Astrocyte (in vitro differentiated cells and primary cell): ENCODE measurements at regions not wholly inside any gene's neighbourhood (a gene's known extent, or its start where the extent isn't known, plus 50 kb on each side); places are given as distances from the start of the nearest gene placed in this dataset.

Source experiments
- DNase-seq: peaks from one replicate; pipeline ENCODE4 v3.0.0-alpha.2; 2010; ENCODE audit warnings: low read depth
- FAIRE-seq: peaks from 2 replicates; lab custom pipeline; 2011; peaks lifted over from hg19 to GRCh38; lab: Jason Lieb, UNC
- H2AFZ ChIP-seq: 2 replicates; pipeline ENCODE4 v1.6.0; 2012; ENCODE audit warnings: low read depth, low read length, inconsistent platforms
- H3K27ac ChIP-seq: 2 replicates; pipeline ENCODE4 v1.5.1; 2011; ENCODE audit warnings: low read depth, low read length, inconsistent platforms
- H3K27me3 ChIP-seq: 2 replicates; pipeline ENCODE4 v1.6.0; 2011; ENCODE audit warnings: low read length, inconsistent platforms; ENCODE audit not compliant: insufficient read depth
- H3K36me3 ChIP-seq: 2 replicates; pipeline ENCODE4 v1.5.1; 2011; ENCODE audit warnings: low read length, inconsistent platforms; ENCODE audit not compliant: insufficient read depth
- H3K4me1 ChIP-seq: 2 replicates; pipeline ENCODE4 v1.5.1; 2011; ENCODE audit warnings: low read length, inconsistent platforms; ENCODE audit not compliant: insufficient read depth
- H3K4me2 ChIP-seq: 2 replicates; pipeline ENCODE4 v1.6.0; 2012; ENCODE audit warnings: low read length, inconsistent platforms
- H3K4me3 ChIP-seq: 2 replicates; pipeline ENCODE4 v1.5.1; 2011; ENCODE audit warnings: low read depth, mild to moderate bottlenecking, low read length, inconsistent platforms; ENCODE audit not compliant: insufficient read depth
- H3K79me2 ChIP-seq: 2 replicates; pipeline ENCODE4 v1.6.0; 2012; ENCODE audit warnings: mild to moderate bottlenecking, low read length, inconsistent platforms; ENCODE audit not compliant: insufficient read depth
- H3K9ac ChIP-seq: 2 replicates; pipeline ENCODE4 v1.6.0; 2012; ENCODE audit warnings: mild to moderate bottlenecking, low read length, inconsistent platforms
- H3K9me3 ChIP-seq: 2 replicates; pipeline ENCODE4 v1.5.1; 2012; ENCODE audit warnings: low read depth, mild to moderate bottlenecking, low read length, inconsistent platforms; ENCODE audit not compliant: insufficient read depth
- H4K20me1 ChIP-seq: 2 replicates; pipeline ENCODE4 v1.6.0; 2012; ENCODE audit warnings: low read length, inconsistent platforms; ENCODE audit not compliant: insufficient read depth
- H3K27ac Mint-ChIP-seq: one replicate; pipeline ENCODE4 v1.8.0; 2021; ENCODE audit warnings: mild to moderate bottlenecking, mixed read lengths; ENCODE audit not compliant: unreplicated experiment
- H3K27me3 Mint-ChIP-seq: one replicate; pipeline ENCODE4 v1.8.0; 2021; ENCODE audit warnings: low read depth, mixed read lengths; ENCODE audit not compliant: unreplicated experiment
- H3K36me3 Mint-ChIP-seq: one replicate; pipeline ENCODE4 v1.8.0; 2021; ENCODE audit warnings: low read depth, mixed read lengths; ENCODE audit not compliant: unreplicated experiment
- H3K4me1 Mint-ChIP-seq: one replicate; pipeline ENCODE4 v1.8.0; 2021; ENCODE audit warnings: low read depth, mixed read lengths; ENCODE audit not compliant: unreplicated experiment
- H3K4me3 Mint-ChIP-seq: one replicate; pipeline ENCODE4 v1.8.0; 2021; ENCODE audit warnings: mild to moderate bottlenecking, moderate library complexity, mixed read lengths; ENCODE audit not compliant: unreplicated experiment
- H3K9me3 Mint-ChIP-seq: one replicate; pipeline ENCODE4 v1.8.0; 2021; ENCODE audit warnings: mild to moderate bottlenecking, mixed read lengths; ENCODE audit not compliant: unreplicated experiment
- EZH2 ChIP-seq: IDR thresholded peaks from 2 replicates; pipeline ENCODE4 v1.6.1; 2012; ENCODE audit warnings: mild to moderate bottlenecking, low read length, inconsistent platforms; ENCODE audit not compliant: insufficient read depth
- TF ChIP-seq, protein P1 (sequence below): IDR thresholded peaks from 2 replicates; pipeline ENCODE4 v1.5.1; 2011; ENCODE audit warnings: low read depth, mild to moderate bottlenecking, inconsistent platforms, low read length, moderate library complexity; ENCODE audit not compliant: insufficient read depth

DNA sequence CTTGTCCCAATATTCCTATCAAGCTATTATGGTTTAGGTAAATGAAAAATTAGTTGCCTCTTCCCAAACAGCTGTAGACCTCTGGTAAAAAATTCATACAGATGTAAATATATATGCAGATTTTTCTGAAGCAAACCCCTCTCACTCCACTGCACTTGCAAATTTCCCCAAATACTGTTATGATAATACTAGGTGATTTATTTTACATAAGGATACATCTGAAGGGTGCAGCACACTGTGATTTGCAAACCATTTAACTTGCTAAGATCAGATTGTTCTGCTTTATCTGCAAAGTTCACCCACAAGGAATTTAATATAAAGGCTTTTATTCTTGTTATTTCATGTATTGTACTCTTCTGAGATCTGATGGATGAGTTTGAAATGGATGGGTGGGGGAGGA lies 177.0 kb downstream of the GPAT3 start:
- no peaks in the 10 kb centered on the region for H3K9me3 Mint-ChIP-seq
- no peak overlapping the region for H3K27ac ChIP-seq
- FAIRE-seq = no peak
- no peaks in the 10 kb centered on the region for H4K20me1 ChIP-seq
- no peak for DNase-seq
- no peak overlapping the region for H2AFZ ChIP-seq
- H3K27me3 ChIP-seq = no peaks in the 10 kb centered on the region
- H3K4me3 Mint-ChIP-seq = no peak overlapping the region
- H3K4me1 Mint-ChIP-seq = no peaks in the 10 kb centered on the region
- H3K79me2 ChIP-seq = no peaks in the 10 kb centered on the region
- H3K27ac Mint-ChIP-seq = no peak overlapping the region
- H3K36me3 ChIP-seq = no peaks in the 10 kb centered on the region
- H3K9ac ChIP-seq = no peak overlapping the region
- no peak overlapping the region for H3K4me3 ChIP-seq
- TF ChIP-seq, protein P1, sequence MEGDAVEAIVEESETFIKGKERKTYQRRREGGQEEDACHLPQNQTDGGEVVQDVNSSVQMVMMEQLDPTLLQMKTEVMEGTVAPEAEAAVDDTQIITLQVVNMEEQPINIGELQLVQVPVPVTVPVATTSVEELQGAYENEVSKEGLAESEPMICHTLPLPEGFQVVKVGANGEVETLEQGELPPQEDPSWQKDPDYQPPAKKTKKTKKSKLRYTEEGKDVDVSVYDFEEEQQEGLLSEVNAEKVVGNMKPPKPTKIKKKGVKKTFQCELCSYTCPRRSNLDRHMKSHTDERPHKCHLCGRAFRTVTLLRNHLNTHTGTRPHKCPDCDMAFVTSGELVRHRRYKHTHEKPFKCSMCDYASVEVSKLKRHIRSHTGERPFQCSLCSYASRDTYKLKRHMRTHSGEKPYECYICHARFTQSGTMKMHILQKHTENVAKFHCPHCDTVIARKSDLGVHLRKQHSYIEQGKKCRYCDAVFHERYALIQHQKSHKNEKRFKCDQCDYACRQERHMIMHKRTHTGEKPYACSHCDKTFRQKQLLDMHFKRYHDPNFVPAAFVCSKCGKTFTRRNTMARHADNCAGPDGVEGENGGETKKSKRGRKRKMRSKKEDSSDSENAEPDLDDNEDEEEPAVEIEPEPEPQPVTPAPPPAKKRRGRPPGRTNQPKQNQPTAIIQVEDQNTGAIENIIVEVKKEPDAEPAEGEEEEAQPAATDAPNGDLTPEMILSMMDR = no peak
- no peak for TF ChIP-seq EZH2
- H3K4me2 ChIP-seq = no peak overlapping the region
- H3K27me3 Mint-ChIP-seq = no peaks in the 10 kb centered on the region
- H3K9me3 ChIP-seq = no peaks in the 10 kb centered on the region
- H3K36me3 Mint-ChIP-seq = no peaks in the 10 kb centered on the region
- H3K4me1 ChIP-seq = no peaks in the 10 kb centered on the region

DNA sequence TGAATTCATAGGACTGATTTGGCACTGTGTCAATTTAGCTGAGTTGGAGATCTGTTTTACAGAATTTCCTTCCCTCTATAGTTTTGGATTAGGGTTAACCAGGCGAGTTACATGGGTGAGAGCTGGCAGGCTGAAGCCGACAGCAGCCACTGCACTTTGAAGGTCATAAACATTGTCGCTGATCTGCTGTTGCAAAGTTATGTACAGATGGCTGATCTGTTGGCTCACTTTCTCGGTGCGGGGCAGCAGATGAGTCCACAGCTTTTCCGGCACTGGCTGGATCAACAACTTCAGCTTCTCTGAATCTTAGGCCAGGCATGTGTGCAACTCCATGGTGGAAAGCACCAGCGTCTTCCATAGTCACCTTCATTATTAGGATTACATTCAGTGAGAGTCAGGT lies 173.7 kb downstream of the GPAT3 start:
- Histone ChIP-seq H2AFZ (no peak overlapping the region), H3K79me2 (no peaks in the 10 kb centered on the region), H3K4me1 (no peaks in the 10 kb centered on the region), H3K4me3 (no peak overlapping the region), H3K27ac (no peak overlapping the region), H3K36me3 (no peaks in the 10 kb centered on the region), H4K20me1 (no peaks in the 10 kb centered on the region), H3K27me3 (no peaks in the 10 kb centered on the region), H3K4me2 (no peak overlapping the region), H3K9ac (no peak overlapping the region), H3K9me3 (no peaks in the 10 kb centered on the region)
- TF ChIP-seq, protein P1 = no peak
- no peak for TF ChIP-seq EZH2
- no peak for DNase-seq
- Mint-ChIP-seq H3K9me3 (no peaks in the 10 kb centered on the region), H3K27ac (no peak overlapping the region), H3K4me1 (no peaks in the 10 kb centered on the region), H3K36me3 (no peaks in the 10 kb centered on the region), H3K4me3 (no peak overlapping the region), H3K27me3 (no peaks in the 10 kb centered on the region)
- no peak for FAIRE-seq

DNA sequence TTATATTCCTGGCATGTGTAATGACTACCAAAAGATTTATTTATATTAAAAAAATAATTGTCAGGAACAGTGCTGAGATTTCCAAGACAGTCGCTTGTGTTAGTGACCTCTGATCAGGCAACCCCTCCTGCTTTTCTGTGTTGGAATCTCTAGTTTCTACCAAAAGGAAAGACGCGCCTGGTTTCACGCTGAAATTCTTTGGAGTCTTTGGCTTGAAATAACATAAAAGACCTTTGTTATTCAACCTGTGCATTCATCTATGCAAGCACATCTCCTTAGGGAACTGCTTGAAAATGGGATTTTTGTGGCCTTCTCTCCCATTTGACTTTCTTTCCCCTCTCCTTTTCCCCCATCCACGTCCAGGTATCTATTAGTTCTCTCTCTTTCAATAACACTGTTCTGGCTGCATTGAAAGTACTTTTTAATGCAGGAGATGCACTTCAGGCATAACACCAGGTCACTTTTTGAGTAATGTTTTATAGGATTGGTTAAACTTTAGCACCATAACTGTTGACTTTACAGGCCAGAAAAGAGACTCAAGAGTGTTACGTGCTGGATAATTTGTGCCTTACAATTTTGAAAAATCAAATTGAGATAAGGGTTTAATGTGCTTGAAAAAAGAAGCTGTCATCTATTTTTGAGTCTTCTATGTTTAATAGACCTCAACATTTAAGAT lies 172.7 kb downstream of the GPAT3 start:
- Histone ChIP-seq H3K9me3 (no peaks in the 10 kb centered on the region), H3K27me3 (no peaks in the 10 kb centered on the region), H3K36me3 (no peaks in the 10 kb centered on the region), H3K9ac (no peak overlapping the region), H3K4me2 (no peak overlapping the region), H3K4me3 (no peak overlapping the region), H4K20me1 (no peaks in the 10 kb centered on the region), H3K27ac (no peak overlapping the region), H3K4me1 (no peaks in the 10 kb centered on the region), H2AFZ (no peak overlapping the region), H3K79me2 (no peaks in the 10 kb centered on the region)
- DNase-seq = no peak
- H3K4me3 Mint-ChIP-seq = no peak overlapping the region
- no peaks in the 10 kb centered on the region for H3K9me3 Mint-ChIP-seq
- no peaks in the 10 kb centered on the region for H3K36me3 Mint-ChIP-seq
- no peak overlapping the region for H3K27ac Mint-ChIP-seq
- no peak for FAIRE-seq
- H3K4me1 Mint-ChIP-seq = no peaks in the 10 kb centered on the region
- no peaks in the 10 kb centered on the region for H3K27me3 Mint-ChIP-seq
- TF ChIP-seq EZH2 = no peak
- TF ChIP-seq, protein P1 = no peak
